A549 (cell line): ENCODE measurements at regions not wholly inside any gene's neighbourhood (a gene's known extent, or its start where the extent isn't known, plus 50 kb on each side); places are given as distances from the start of the nearest gene placed in this dataset.

ENCODE experiments used
- CHD4 ChIP-seq: fragments of 200-600 bp; sonication (generic); IDR thresholded peaks from 2 replicates; pipeline ENCODE4 v1.6.1; 2016; ENCODE audit warnings: antibody characterized with exemption, mild to moderate bottlenecking, borderline replicate concordance
- EP300 ChIP-seq, 2 experiments: fragments of >200 bp; sonication (Bioruptor Twin); formaldehyde crosslinking; IDR thresholded peaks; 2 replicates in 1 of 2; 3 replicates in 1 of 2; pipeline ENCODE4 v1.6.1; 2016 to 2017
- JUN ChIP-seq, 2 experiments: fragments of >200 bp; sonication (Bioruptor Twin); formaldehyde crosslinking; IDR thresholded peaks; 2 replicates in 1 of 2; 3 replicates in 1 of 2; pipeline ENCODE4 v1.6.1; 2016 to 2017
- PHF8 ChIP-seq: fragments of 200-600 bp; sonication (generic); IDR thresholded peaks from 2 replicates; pipeline ENCODE4 v1.6.1; 2016; ENCODE audit warnings: low read depth, mild to moderate bottlenecking, antibody characterized with exemption, moderate library complexity, borderline replicate concordance
- POLR2A ChIP-seq: IDR thresholded peaks from 2 replicates; pipeline ENCODE4 v1.6.1; 2012; ENCODE audit warnings: mild to moderate bottlenecking, low read length
- RFX5 ChIP-seq: fragments of 450-650 bp; IDR thresholded peaks from 2 replicates; pipeline ENCODE4 v1.7.1; 2014; ENCODE audit warnings: antibody characterized with exemption, mild to moderate bottlenecking, moderate library complexity
- TF ChIP-seq, protein P1 (sequence below): fragments of >200 bp; sonication (Bioruptor Twin); formaldehyde crosslinking; IDR thresholded peaks from 3 replicates; pipeline ENCODE4 v1.5.1; 2016
- TF ChIP-seq, protein P2 (sequence below): fragments of >200 bp; sonication (Bioruptor Twin); formaldehyde crosslinking; IDR thresholded peaks from 3 replicates; pipeline ENCODE4 v1.6.1; 2016
- TF ChIP-seq, protein P3 (sequence below): fragments of 200-600 bp; sonication (generic); IDR thresholded peaks from 2 replicates; pipeline ENCODE4 v1.6.1; 2016; ENCODE audit warnings: antibody characterized with exemption, mild to moderate bottlenecking, moderate library complexity

DNA sequence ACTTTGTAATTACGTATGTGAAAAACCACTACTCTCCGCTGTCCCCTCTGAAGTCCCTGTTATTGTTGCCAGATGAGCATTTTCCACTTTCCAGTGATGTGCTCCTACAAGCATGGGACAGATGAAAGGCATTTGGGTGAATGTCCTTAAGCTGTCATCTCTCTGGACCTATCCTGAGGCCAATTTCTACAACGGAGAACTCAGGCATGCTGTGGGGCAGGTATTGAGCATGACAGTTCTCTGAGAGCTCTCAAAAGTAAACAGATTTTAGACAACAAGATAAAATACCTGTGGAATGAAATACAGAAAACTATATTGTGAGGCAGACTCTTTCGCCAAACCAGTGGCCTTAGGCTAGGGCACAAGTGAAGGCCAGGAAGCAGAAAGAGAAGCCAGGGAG lies 656.5 kb upstream of the NR2F2 start:
- TF ChIP-seq EP300 (IDR thresholded peaks at IDR 0.05) (no peak), RFX5 (no peak), JUN (IDR thresholded peaks at IDR 0.05) (no peak), CHD4 (no peak), PHF8 (no peak), POLR2A (no peak)
- TF ChIP-seq, protein P1, sequence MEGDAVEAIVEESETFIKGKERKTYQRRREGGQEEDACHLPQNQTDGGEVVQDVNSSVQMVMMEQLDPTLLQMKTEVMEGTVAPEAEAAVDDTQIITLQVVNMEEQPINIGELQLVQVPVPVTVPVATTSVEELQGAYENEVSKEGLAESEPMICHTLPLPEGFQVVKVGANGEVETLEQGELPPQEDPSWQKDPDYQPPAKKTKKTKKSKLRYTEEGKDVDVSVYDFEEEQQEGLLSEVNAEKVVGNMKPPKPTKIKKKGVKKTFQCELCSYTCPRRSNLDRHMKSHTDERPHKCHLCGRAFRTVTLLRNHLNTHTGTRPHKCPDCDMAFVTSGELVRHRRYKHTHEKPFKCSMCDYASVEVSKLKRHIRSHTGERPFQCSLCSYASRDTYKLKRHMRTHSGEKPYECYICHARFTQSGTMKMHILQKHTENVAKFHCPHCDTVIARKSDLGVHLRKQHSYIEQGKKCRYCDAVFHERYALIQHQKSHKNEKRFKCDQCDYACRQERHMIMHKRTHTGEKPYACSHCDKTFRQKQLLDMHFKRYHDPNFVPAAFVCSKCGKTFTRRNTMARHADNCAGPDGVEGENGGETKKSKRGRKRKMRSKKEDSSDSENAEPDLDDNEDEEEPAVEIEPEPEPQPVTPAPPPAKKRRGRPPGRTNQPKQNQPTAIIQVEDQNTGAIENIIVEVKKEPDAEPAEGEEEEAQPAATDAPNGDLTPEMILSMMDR: no peak
- TF ChIP-seq, protein P2, sequence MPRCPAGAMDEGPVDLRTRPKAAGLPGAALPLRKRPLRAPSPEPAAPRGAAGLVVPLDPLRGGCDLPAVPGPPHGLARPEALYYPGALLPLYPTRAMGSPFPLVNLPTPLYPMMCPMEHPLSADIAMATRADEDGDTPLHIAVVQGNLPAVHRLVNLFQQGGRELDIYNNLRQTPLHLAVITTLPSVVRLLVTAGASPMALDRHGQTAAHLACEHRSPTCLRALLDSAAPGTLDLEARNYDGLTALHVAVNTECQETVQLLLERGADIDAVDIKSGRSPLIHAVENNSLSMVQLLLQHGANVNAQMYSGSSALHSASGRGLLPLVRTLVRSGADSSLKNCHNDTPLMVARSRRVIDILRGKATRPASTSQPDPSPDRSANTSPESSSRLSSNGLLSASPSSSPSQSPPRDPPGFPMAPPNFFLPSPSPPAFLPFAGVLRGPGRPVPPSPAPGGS: no peak
- TF ChIP-seq, protein P3, sequence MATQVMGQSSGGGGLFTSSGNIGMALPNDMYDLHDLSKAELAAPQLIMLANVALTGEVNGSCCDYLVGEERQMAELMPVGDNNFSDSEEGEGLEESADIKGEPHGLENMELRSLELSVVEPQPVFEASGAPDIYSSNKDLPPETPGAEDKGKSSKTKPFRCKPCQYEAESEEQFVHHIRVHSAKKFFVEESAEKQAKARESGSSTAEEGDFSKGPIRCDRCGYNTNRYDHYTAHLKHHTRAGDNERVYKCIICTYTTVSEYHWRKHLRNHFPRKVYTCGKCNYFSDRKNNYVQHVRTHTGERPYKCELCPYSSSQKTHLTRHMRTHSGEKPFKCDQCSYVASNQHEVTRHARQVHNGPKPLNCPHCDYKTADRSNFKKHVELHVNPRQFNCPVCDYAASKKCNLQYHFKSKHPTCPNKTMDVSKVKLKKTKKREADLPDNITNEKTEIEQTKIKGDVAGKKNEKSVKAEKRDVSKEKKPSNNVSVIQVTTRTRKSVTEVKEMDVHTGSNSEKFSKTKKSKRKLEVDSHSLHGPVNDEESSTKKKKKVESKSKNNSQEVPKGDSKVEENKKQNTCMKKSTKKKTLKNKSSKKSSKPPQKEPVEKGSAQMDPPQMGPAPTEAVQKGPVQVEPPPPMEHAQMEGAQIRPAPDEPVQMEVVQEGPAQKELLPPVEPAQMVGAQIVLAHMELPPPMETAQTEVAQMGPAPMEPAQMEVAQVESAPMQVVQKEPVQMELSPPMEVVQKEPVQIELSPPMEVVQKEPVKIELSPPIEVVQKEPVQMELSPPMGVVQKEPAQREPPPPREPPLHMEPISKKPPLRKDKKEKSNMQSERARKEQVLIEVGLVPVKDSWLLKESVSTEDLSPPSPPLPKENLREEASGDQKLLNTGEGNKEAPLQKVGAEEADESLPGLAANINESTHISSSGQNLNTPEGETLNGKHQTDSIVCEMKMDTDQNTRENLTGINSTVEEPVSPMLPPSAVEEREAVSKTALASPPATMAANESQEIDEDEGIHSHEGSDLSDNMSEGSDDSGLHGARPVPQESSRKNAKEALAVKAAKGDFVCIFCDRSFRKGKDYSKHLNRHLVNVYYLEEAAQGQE: no peak
